ENCODE measurements at regions not wholly inside any gene's neighbourhood (a gene's known extent, or its start where the extent isn't known, plus 50 kb on each side); places are given as distances from the start of the nearest gene placed in this dataset.

- intact Hi-C loops (cut with micrococcal nuclease), result no loop called here
These were observed 75.7 kb upstream of the BTBD3 start for GRCh38 chr20:11841972-11842461.

DNA sequence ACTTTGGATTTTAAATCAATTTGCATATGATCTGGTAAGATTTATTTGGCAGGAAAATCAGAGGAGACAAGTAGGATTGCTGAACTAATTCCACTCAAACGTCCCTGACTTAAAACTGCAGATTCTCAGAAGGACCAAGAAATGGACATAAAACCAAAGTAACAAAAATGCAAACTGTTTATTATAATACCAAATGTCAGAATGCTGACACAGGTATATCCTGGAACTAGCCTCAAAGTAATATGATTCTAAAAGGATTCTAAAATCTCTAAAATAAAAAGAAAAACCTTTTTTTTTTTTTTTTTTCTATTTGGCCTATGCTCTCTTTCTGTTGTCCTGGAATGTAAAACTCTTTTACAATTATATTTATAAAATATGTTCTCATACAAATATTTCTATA is 74.4 kb upstream of the BTBD3 start:
- intact Hi-C loops (cut with micrococcal nuclease), result no loop called here
- Histone ChIP-seq H3K4me1 (no peaks in the 10 kb centered on the region), H3K27ac (replicated peaks) (no peak overlapping the region), H3K9me3 (replicated peaks) (no peaks in the 10 kb centered on the region), H3K4me3 (no peak overlapping the region), H3K27me3 (ENCODE audit: low read depth) (no peaks in the 10 kb centered on the region), H3K36me3 (no peaks in the 10 kb centered on the region)
- TF ChIP-seq, protein P1, sequence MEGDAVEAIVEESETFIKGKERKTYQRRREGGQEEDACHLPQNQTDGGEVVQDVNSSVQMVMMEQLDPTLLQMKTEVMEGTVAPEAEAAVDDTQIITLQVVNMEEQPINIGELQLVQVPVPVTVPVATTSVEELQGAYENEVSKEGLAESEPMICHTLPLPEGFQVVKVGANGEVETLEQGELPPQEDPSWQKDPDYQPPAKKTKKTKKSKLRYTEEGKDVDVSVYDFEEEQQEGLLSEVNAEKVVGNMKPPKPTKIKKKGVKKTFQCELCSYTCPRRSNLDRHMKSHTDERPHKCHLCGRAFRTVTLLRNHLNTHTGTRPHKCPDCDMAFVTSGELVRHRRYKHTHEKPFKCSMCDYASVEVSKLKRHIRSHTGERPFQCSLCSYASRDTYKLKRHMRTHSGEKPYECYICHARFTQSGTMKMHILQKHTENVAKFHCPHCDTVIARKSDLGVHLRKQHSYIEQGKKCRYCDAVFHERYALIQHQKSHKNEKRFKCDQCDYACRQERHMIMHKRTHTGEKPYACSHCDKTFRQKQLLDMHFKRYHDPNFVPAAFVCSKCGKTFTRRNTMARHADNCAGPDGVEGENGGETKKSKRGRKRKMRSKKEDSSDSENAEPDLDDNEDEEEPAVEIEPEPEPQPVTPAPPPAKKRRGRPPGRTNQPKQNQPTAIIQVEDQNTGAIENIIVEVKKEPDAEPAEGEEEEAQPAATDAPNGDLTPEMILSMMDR (IDR thresholded peaks at IDR 0.05; ENCODE audit: borderline replicate concordance), result no peak
- DNase-seq, result no peak

More at GRCh38 chr20:11841972-11842461, 75.7 kb upstream of the BTBD3 start:
- H3K27me3 ChIP-seq (ENCODE audit: low read depth), result no peaks in the 10 kb centered on the region
- H3K36me3 ChIP-seq, result no peaks in the 10 kb centered on the region
- H3K9me3 ChIP-seq (replicated peaks), result no peaks in the 10 kb centered on the region
- no peak for DNase-seq
- no peak overlapping the region for H3K4me3 ChIP-seq
- no peaks in the 10 kb centered on the region for H3K4me1 ChIP-seq
- TF ChIP-seq, protein P1 (IDR thresholded peaks at IDR 0.05; ENCODE audit: borderline replicate concordance), result no peak
- no peak overlapping the region for H3K27ac ChIP-seq (replicated peaks)

GRCh38 chr20:11844691-11845090 is 73.0 kb upstream of the BTBD3 start:
- Histone ChIP-seq H3K27me3 (ENCODE audit: low read depth) (no peaks in the 10 kb centered on the region), H3K36me3 (no peaks in the 10 kb centered on the region), H3K27ac (replicated peaks) (no peak overlapping the region), H3K9me3 (replicated peaks) (no peaks in the 10 kb centered on the region), H3K4me1 (no peaks in the 10 kb centered on the region), H3K4me3 (no peak overlapping the region)
- intact Hi-C loops (cut with micrococcal nuclease), result no loop called here
- no peak for DNase-seq
- TF ChIP-seq, protein P1 (IDR thresholded peaks at IDR 0.05; ENCODE audit: borderline replicate concordance), result no peak

DNA sequence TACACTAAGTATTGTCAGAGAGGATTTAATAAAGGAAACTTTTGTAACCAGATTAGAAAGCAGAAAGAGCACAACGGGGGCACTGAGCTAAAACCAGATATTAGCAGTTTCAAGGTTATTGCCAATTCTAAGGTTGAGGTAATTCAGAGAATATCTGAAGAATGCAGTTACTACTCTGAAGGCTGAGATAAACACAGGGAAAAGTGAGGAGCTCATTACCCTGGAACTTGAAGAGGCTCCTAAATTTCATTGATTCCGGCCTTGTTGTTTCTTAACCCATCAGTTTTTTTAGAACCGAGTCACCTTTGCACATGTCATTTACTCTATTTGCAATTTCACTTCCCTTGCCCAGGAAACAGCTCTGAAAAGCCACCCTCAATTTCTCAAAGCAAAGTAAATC is 72.4 kb upstream of the BTBD3 start:
- no peaks in the 10 kb centered on the region for H3K27me3 ChIP-seq (ENCODE audit: low read depth)
- TF ChIP-seq, protein P1 (IDR thresholded peaks at IDR 0.05; ENCODE audit: borderline replicate concordance), result no peak
- no peaks in the 10 kb centered on the region for H3K9me3 ChIP-seq (replicated peaks)
- no peaks in the 10 kb centered on the region for H3K4me1 ChIP-seq
- intact Hi-C loops (cut with micrococcal nuclease), result no loop called here
- no peak overlapping the region for H3K4me3 ChIP-seq
- no peaks in the 10 kb centered on the region for H3K36me3 ChIP-seq
- DNase-seq, result no peak
- no peak overlapping the region for H3K27ac ChIP-seq (replicated peaks)

DNA sequence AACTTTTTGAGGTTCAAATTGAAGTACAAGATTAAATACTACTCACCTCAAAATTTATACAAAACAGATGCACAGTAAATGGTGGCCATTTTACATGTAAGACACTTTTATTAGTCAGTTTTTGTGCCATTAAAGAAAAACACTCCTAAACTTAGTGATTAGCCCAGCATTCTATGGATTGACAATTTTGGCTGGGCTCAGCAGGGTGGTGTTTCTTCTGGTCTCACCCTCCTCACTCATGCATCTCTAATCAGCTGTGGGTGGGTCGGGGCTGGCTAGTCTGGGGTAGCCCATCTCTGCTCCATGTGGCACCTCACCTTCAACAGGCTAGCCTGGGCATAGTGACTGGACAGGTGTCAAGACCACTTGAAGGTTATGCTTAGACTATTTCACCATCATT is 71.6 kb upstream of the BTBD3 start:
- TF ChIP-seq, protein P1 (IDR thresholded peaks at IDR 0.05; ENCODE audit: borderline replicate concordance), result no peak
- intact Hi-C loops (cut with micrococcal nuclease), result no loop called here
- H3K36me3 ChIP-seq, result no peaks in the 10 kb centered on the region
- H3K27me3 ChIP-seq (ENCODE audit: low read depth), result no peaks in the 10 kb centered on the region
- no peak overlapping the region for H3K27ac ChIP-seq (replicated peaks)
- H3K9me3 ChIP-seq (replicated peaks), result no peaks in the 10 kb centered on the region
- no peaks in the 10 kb centered on the region for H3K4me1 ChIP-seq
- no peak overlapping the region for H3K4me3 ChIP-seq
- DNase-seq, result no peak

- intact Hi-C loops (cut with micrococcal nuclease), result no loop called here
- TF ChIP-seq, protein P1 (IDR thresholded peaks at IDR 0.05; ENCODE audit: borderline replicate concordance), result no peak
- H3K4me3 ChIP-seq, result no peak overlapping the region
- H3K27ac ChIP-seq (replicated peaks), result no peak overlapping the region
- H3K27me3 ChIP-seq (ENCODE audit: low read depth), result no peaks in the 10 kb centered on the region
- no peaks in the 10 kb centered on the region for H3K4me1 ChIP-seq
- no peak for DNase-seq
- no peaks in the 10 kb centered on the region for H3K9me3 ChIP-seq (replicated peaks)
- no peaks in the 10 kb centered on the region for H3K36me3 ChIP-seq
These were observed 69.9 kb upstream of the BTBD3 start for GRCh38 chr20:11847827-11848226.
